GM18498 (cell line): ENCODE measurements at regions not wholly inside any gene's neighbourhood (a gene's known extent, or its start where the extent isn't known, plus 50 kb on each side); places are given as distances from the start of the nearest gene placed in this dataset.
"Not testable (repeated sequence)": the region's sequence is repeated elsewhere in the genome, so short reads cannot be mapped to it uniquely, and the experiment has no call there.

Source experiments
- ATAC-seq: cut with Tn5 transposase; IDR thresholded peaks from one replicate; pipeline ENCODE4 v1.9.1; 2021; ENCODE audit warnings: mild to moderate bottlenecking, moderate library complexity; ENCODE audit not compliant: unreplicated experiment

DNA sequence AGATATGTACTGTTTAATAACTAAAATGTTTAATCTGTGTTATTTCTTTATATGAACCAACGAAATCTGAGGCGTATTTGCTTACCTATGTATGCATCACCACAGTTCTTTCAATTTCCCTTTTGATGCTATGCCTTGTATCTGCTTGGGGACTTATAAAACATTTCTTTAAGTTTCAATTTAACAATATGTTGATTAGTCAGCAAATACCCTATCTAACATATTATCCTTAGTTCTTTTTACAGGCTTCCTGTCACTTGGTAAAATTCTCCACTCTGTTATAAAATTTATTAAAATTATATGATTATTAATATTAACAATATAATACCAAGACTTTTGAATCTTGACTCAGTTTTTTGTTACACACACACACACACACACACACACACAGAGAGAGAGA lies 174.3 kb downstream of the CPS1 start:
- no peak for ATAC-seq

DNA sequence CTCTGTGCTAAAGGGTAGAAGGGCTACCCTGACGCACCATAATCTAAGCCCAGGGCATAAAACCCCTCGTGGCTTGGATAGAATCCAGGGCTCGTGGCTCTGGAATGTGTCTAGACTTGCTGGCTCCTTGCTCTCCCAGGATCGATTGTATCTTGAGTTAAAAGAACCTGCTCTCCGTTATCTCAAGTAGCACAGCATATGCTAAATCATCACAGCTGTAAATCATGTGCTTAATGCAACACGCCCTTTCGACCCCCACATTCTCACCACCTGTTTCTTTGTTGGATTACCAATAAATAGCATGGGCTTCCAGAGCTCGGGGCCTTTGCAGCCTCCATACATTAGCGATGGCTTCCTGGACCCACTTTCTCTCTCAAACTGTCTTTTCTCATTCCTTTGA lies 190.4 kb downstream of the CPS1 start:
- ATAC-seq: not testable (repeated sequence)

DNA sequence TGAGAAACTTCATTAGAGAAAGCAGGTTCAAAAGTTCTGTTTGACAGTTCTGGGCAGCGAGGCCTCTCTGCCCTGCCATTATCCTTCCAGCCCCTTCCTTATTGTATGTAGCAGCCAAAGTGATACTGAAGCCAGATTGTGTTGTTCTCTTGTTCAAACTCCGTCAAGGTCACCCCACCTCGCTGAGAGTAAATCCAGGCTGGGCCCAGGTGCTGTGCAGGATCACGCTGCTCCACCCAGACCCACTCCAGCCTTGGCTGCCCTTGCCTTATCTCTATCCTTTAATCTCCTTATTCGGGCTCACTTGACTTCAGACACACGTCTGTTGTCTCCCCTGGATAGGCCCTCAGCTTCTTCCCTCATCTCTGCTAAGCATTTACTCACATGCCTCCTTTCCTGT lies 196.1 kb downstream of the CPS1 start:
- no peak for ATAC-seq

- ATAC-seq: no peak
Measured at GRCh38 chr2:210753386-210753785, 197.0 kb downstream of the CPS1 start.

DNA sequence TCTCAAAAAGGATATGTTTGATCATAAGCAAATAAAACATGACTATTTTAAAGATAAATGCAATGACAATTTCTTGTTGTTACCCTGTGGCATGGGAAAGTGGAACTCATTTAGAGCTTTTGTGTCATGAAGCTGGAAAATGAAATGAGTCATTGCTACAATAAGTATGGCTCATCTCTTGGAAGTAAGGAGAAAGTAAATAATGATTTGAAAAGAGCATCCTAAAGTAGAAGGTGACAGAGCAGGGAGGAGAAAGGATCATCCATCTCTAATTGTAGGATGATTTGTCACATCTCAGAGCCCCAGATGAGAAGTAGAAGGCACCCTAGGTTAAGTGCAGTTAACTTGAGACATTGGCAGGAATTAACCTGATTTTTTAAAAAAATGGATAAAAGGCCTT lies 200.5 kb downstream of the CPS1 start:
- ATAC-seq: no peak

DNA sequence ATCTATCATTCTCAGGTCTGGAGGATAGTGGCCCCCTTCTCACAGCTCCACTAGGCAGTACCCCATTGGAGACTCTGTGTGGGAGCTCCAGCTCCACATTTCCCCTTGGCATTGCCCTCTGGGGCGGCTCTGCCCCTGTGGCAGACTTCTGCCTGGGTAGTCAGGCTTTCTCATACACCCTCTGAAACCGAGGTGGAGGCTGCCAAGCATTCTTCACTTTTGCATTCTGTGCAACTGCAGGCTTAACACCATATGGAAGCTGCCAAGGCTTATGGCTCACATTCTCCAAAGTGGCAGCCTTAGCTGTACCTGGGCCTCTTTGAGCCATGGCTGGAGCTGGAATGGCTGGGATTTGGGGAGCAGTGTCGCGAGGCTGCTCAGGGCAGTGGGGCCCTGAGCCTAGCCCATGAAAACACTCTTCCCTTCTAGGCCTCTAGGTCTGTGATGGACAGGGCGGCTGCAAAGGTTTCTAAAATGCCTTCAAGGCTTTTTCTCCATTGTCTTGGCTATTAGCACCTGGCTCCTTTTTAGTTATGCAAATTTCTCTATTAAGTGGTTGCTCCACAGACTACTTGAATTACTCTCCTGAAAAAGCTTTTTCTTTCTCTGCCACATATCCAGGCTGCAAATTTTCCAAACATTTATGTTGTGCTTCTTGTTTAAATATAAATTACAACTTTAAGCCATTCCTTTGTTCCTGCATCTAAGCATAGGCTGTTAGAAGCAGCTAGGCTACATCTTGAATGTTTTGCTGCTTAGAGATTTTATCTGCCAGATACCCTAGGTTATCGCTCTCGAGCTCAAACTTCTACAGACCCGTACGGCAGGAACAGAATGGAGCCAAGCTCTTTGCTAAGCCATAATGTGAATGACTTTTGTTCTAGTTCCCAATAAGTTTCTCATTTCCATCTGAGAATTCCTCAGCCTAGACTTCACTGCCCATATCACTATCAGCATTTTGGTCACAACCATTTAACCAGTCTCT lies 206.5 kb downstream of the CPS1 start:
- ATAC-seq: no peak

DNA sequence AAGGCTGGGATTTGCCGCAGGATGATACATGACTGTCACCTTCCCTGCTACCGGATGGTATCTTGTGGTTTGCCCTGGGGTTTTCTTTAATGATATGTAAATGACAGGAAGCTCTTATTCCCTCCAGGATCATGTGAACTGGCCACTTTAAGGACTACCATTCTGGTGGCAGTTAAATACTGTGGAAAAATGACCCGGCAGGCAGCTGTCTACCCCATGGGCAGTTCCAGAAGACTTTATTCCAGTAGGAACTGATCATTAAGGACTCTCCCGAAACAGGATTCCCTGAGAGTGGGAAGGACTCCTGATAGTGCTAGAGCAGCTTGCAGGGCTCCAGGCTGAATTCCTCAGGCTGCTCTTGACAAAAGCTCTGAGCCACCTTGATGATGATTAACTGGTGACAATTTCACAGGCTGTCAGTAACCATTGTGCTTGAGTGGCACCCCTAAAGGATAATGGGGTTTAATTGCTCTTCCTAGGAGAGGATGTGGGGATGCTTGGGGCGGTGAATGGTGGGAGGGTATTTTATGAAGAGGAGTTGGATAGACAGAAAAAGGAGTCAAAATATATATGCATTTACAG lies 212.0 kb downstream of the CPS1 start:
- no peak for ATAC-seq

GRCh38 chr2:210776756-210777155 lies 220.4 kb downstream of the CPS1 start:
- no peak for ATAC-seq

- no peak for ATAC-seq
Measured at GRCh38 chr2:210782222-210782621, 225.8 kb downstream of the CPS1 start.

DNA sequence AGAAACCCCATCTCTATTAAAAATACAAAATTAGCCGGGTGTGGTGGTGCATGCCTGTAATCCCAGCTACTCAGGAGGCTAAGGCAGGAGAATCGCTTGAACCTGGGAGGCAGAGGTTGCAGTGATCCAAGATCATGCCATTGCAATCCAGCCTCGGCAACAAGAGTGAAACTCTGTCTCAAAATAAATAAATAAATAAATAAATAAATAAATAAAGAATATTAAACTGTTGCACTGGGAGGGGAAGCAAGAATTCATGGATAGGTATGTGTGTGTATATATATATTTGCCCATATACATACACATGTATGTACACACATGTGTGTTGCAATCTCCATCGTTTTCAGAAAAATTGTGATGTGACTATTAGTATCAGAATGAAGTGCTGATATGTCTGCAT lies 231.4 kb downstream of the CPS1 start:
- not testable (repeated sequence) for ATAC-seq

DNA sequence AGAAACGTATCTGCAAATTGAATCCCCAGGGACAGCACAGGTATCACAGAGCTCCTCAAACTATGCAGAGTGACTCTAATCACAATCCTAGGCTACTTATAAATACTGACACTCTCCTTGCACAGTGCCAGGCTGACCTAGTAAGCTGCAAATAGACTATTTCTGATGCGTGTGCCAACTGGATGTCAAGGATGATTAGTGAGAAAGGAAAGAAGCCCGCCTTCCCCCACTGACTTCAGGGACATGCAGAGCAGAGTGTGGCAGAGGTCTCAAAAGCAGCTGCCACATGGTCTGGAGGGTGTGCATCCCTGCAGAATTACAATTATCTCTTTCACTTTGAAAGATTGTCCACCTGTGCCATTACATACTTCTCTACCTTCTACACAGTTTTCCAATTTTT lies 235.6 kb downstream of the CPS1 start:
- ATAC-seq: no peak

- no peak for ATAC-seq
Measured at GRCh38 chr2:210795506-210795905, 239.1 kb downstream of the CPS1 start.

DNA sequence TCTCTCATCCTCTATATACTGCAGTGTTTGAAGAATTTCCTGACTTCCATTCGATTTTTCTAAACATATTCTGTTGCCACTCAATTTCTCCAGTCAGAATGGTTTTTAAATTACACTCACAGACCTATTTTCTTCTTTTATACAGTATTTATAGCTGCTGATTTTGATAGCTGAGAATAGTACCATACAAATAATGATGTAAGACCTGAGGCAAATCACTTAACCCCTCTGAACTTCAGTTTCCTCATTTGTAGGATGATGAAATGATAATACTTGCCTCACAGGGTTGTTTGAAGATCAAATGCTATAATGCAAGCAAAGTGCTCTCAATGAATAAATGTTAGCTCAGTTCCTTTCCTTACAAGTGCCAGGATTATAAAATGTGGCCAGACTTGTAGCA lies 241.8 kb downstream of the CPS1 start:
- no peak for ATAC-seq

DNA sequence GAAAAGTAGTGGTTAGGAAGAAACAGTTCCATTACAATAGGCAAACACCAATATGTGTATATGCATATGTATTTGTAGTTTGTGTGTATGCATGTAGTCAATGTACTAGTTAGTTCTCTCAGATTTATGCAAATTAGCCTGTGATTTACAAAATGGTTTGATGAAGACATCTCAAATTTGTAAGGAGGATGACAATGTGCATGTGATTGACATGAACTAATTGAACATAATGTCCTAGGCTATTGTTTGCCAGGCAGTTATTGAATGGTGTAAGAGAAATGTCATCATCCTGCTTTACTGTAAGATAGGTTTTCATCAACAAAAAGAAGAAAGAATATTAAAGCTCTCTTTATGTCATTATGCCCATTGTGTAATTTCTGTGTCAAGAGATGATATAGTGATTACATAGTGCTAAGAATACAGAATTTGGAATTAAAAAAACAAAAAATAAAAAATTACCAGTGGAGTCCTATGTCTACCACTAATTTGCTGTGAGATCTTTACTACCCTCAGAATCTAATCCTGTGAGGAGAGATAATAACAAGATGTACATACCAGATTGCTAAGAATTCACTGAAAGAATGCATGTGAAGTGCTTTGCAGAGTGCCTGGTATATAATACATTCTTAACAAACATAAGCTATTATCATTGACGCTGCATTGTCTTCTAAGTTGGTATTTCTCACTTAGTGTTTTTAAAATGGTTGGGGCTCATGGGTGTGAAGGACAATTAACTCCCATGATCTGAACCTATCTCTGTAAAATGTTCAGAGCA lies 258.0 kb downstream of the CPS1 start:
- no peak for ATAC-seq

GRCh38 chr2:210816769-210817168 lies 260.4 kb downstream of the CPS1 start:
- ATAC-seq: no peak

- ATAC-seq: no peak
Measured at GRCh38 chr2:210818473-210818872, 262.1 kb downstream of the CPS1 start.

- no peak for ATAC-seq
Measured at GRCh38 chr2:210833403-210833802, 277.0 kb downstream of the CPS1 start.

GRCh38 chr2:210839034-210839433 lies 282.6 kb downstream of the CPS1 start:
- no peak for ATAC-seq

DNA sequence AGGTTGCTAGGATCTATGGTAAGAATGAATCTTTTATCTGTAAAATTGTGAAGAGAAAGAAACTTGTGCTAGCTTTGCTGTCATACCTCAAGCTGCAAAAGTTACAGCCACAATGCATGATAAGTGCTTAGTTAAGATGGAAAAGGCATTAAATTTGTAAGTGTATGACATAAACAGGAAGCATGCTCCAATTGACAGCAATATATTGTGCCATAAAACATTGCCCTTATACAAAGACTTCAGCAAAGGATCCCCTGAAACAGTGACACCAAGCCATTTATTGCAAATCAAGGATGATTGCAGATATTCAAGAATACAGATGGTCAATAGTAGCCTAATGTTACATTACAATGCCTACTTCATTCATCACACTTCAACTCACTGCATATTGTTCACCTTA lies 283.1 kb downstream of the CPS1 start:
- no peak for ATAC-seq

DNA sequence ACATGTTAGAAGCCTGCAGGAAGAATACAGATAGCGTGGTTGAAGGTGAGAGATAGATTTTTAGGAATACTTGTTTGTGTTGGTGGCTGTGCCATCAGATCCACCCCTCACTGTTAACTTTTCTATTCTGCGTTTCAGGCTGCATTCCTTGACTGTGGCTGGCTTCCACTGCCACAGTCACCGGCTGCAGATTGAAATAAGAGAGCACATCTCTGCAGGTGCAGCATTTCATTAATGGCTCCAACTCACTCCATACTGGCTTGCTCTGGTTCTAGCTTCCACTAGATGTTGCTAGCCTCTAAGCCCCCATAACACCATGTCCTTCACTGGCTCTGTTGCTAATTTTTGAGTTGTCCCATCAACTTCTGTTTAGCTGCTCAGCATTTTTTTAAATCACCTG lies 286.5 kb downstream of the CPS1 start:
- no peak for ATAC-seq

DNA sequence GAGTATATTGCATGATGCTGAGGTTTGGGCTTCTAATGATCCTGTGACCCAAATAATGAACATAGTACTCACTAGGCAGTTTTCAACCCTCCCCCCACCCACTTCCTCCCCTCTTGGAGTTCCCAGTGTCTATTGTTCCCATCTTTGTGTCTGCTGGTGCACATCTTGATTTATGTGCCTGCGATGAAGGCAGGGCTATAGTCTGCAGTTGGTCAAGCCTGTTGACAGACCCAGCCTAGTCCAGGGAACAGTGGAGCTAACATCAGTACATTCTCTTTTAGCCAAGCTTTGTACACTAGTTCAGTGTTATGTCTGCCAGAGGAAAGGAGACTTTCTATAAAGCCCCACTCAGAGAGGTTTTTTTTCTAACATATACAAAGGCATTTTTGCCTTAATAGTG lies 287.6 kb downstream of the CPS1 start:
- no peak for ATAC-seq

GRCh38 chr2:210859314-210859713 lies 302.9 kb downstream of the CPS1 start:
- ATAC-seq: no peak
